C4-2B (cell line): ENCODE measurements at regions not wholly inside any gene's neighbourhood (a gene's known extent, or its start where the extent isn't known, plus 50 kb on each side); places are given as distances from the start of the nearest gene placed in this dataset.

ENCODE experiments used
- ZFX ChIP-seq: fragments of 450-650 bp; IDR thresholded peaks from 2 replicates; pipeline ENCODE4 v1.6.1; 2017
- TF ChIP-seq, protein P1 (sequence below): fragments of 450-650 bp; conservative IDR thresholded peaks from 2 replicates; pipeline ENCODE4 v1.5.1; 2017; ENCODE audit warnings: mild to moderate bottlenecking

DNA sequence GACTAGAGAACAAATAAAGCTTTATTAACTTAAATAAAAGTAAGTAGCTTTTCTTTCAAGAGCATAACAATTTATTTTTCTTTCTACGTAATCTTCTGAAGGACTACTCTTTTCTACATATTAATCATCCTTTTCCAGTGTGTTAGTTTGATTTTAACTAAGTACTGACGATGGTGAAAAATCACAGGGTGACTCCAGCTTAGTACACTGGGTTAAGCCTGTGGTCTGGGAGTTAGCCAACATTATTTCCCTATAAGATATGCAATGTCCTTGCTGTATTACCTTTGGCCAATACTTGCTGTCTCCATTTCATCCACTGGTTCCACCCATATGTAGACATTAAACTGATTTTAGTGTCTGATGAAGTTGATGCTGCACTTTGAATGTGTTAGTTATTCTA, 508.6 kb upstream of the SUCLG2 start:
- TF ChIP-seq, protein P1, sequence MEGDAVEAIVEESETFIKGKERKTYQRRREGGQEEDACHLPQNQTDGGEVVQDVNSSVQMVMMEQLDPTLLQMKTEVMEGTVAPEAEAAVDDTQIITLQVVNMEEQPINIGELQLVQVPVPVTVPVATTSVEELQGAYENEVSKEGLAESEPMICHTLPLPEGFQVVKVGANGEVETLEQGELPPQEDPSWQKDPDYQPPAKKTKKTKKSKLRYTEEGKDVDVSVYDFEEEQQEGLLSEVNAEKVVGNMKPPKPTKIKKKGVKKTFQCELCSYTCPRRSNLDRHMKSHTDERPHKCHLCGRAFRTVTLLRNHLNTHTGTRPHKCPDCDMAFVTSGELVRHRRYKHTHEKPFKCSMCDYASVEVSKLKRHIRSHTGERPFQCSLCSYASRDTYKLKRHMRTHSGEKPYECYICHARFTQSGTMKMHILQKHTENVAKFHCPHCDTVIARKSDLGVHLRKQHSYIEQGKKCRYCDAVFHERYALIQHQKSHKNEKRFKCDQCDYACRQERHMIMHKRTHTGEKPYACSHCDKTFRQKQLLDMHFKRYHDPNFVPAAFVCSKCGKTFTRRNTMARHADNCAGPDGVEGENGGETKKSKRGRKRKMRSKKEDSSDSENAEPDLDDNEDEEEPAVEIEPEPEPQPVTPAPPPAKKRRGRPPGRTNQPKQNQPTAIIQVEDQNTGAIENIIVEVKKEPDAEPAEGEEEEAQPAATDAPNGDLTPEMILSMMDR, result no peak
- no peak for TF ChIP-seq ZFX
